CD14-positive monocyte (primary cell): ENCODE measurements at regions not wholly inside any gene's neighbourhood (a gene's known extent, or its start where the extent isn't known, plus 50 kb on each side); places are given as distances from the start of the nearest gene placed in this dataset.

ENCODE experiments used
- DNase-seq, 3 donors: peaks; one replicate each; pipeline ENCODE4 v3.0.0-alpha.2; 2011 to 2022
- H2AFZ ChIP-seq: 2 replicates; pipeline ENCODE4 v1.6.0; 2012; ENCODE audit warnings: mild to moderate bottlenecking, low read depth, low read length, inconsistent platforms; ENCODE audit not compliant: insufficient read depth, poor library complexity, severe bottlenecking
- H3K27ac ChIP-seq, 2 donors: 1 replicate in 1 of 2; 2 replicates in 1 of 2; pipeline ENCODE4 v1.5.1; 2012 to 2013; ENCODE audit warnings: low read length in 2 of 2, control low read depth in 1 of 2, inconsistent platforms in 1 of 2, low read depth in 1 of 2, mild to moderate bottlenecking in 1 of 2
- H3K27me3 ChIP-seq, 2 donors: one replicate each; pipeline versions ENCODE4 v1.6.0 to v1.6.1; 2011 to 2013; ENCODE audit warnings: low read length in 2 of 2; ENCODE audit not compliant: control insufficient read depth in 2 of 2, insufficient read depth in 2 of 2
- H3K36me3 ChIP-seq, 2 donors: replicated peaks in 1 of 2; 1 replicate in 1 of 2; 2 replicates in 1 of 2; pipeline versions ENCODE4 v1.5.1 to v1.6.1; 2012 to 2013; ENCODE audit warnings: low read length in 2 of 2, control low read depth in 1 of 2, inconsistent platforms in 1 of 2, mild to moderate bottlenecking in 1 of 2; ENCODE audit not compliant: insufficient read depth in 2 of 2, control insufficient read depth in 1 of 2
- H3K4me1 ChIP-seq, 2 donors: 1 replicate in 1 of 2; 2 replicates in 1 of 2; pipeline versions ENCODE4 v1.5.1 to v1.6.1; 2012 to 2013; ENCODE audit warnings: low read length in 2 of 2, control low read depth in 1 of 2, inconsistent platforms in 1 of 2, mild to moderate bottlenecking in 1 of 2, moderate library complexity in 1 of 2; ENCODE audit not compliant: insufficient read depth in 2 of 2, control insufficient read depth in 1 of 2
- H3K4me2 ChIP-seq: replicated peaks from 2 replicates; pipeline ENCODE3; 2012; ENCODE audit warnings: low read length, moderate library complexity, mild to moderate bottlenecking; ENCODE audit not compliant: poor library complexity, severe bottlenecking; ENCODE audit errors: extremely low read depth
- H3K4me3 ChIP-seq, 3 experiments: fragments of 200-600 bp in 1 of 3; sonication (generic) in 1 of 3; replicated peaks in 1 of 3; 1 replicate in 2 of 3; 2 replicates in 1 of 3; pipeline ENCODE4 v1.5.1; 2011 to 2013; ENCODE audit warnings: low read length in 3 of 3, mild to moderate bottlenecking in 3 of 3, control low read depth in 2 of 3, low read depth in 2 of 3, inconsistent platforms in 1 of 3, moderate library complexity in 1 of 3
- H3K79me2 ChIP-seq: 2 replicates; pipeline ENCODE4 v1.6.0; 2012; ENCODE audit warnings: mild to moderate bottlenecking, control low read depth, inconsistent platforms, low read length, moderate library complexity; ENCODE audit not compliant: insufficient read depth
- H3K9ac ChIP-seq: 2 replicates; pipeline ENCODE4 v1.6.0; 2017; ENCODE audit warnings: low read length, mild to moderate bottlenecking; ENCODE audit not compliant: insufficient read depth, poor library complexity, severe bottlenecking
- H3K9me3 ChIP-seq, 2 donors: replicated peaks in 1 of 2; 1 replicate in 1 of 2; 2 replicates in 1 of 2; pipeline versions ENCODE4 v1.5.1 to v1.6.1; 2012 to 2013; ENCODE audit warnings: low read length in 2 of 2, control low read depth in 1 of 2; ENCODE audit not compliant: control insufficient read depth in 1 of 2, insufficient read depth in 1 of 2
- H4K20me1 ChIP-seq: 2 replicates; pipeline ENCODE4 v1.6.0; 2012; ENCODE audit warnings: mild to moderate bottlenecking, low read length, control low read depth, moderate library complexity; ENCODE audit not compliant: insufficient read depth
- H3K27ac Mint-ChIP-seq, 7 donors: one replicate each; pipeline ENCODE4 v1.8.0; 2020; ENCODE audit warnings: mild to moderate bottlenecking in 7 of 7, mixed read lengths in 7 of 7, moderate library complexity in 6 of 7, inconsistent platforms in 2 of 7
- H3K27me3 Mint-ChIP-seq, 3 donors: one replicate each; pipeline ENCODE4 v1.8.0; 2021 to 2022; ENCODE audit warnings: low read depth in 3 of 3, mild to moderate bottlenecking in 3 of 3, mixed read lengths in 3 of 3, moderate library complexity in 3 of 3, inconsistent platforms in 1 of 3
- H3K36me3 Mint-ChIP-seq, 2 donors: one replicate each; pipeline ENCODE4 v1.8.0; 2020; ENCODE audit warnings: mixed read lengths in 2 of 2, inconsistent platforms in 1 of 2, mild to moderate bottlenecking in 1 of 2
- H3K4me1 Mint-ChIP-seq: one replicate; pipeline ENCODE4 v1.8.0; 2020; ENCODE audit warnings: mild to moderate bottlenecking, mixed read lengths
- H3K4me3 Mint-ChIP-seq, 2 donors: one replicate each; pipeline ENCODE4 v1.8.0; 2020; ENCODE audit warnings: mild to moderate bottlenecking in 2 of 2, mixed read lengths in 2 of 2, moderate library complexity in 1 of 2
- H3K9me3 Mint-ChIP-seq, 7 donors: one replicate each; pipeline ENCODE4 v1.8.0; 2020 to 2022; ENCODE audit warnings: mixed read lengths in 7 of 7, mild to moderate bottlenecking in 6 of 7, moderate library complexity in 6 of 7, inconsistent platforms in 2 of 7
- CTCF ChIP-seq: fragments of 200-600 bp; IDR thresholded peaks from one replicate; pipeline ENCODE4 v1.8.0; 2022; ENCODE audit warnings: antibody characterized with exemption, mild to moderate bottlenecking
- WGBS: methylation state at CpG from one replicate; pipeline ENCODE4 v1.1.5; 2013; ENCODE audit warnings: missing lambda C conversion rate; ENCODE audit not compliant: insufficient coverage; 5-methylcytosine and 5-hydroxymethylcytosine counted together
- intact Hi-C, 2 donors: fragments of 100-400 bp; cut with micrococcal nuclease; formaldehyde crosslinking; loops; one replicate each; pipeline versions ENCODE4 v1.15.0 to v1.15.1; 2023

GRCh38 chr2:118686346-118686745 is 161.1 kb downstream of the EN1 start:
- peaks cover 0 to 2% (median under 1%) of the 10 kb centered on the region in 3 donors for H3K27me3 Mint-ChIP-seq
- peaks cover 0 to 10% (median 3%) of the 10 kb centered on the region in 7 donors for H3K9me3 Mint-ChIP-seq
- Histone ChIP-seq H3K79me2 (no peaks in the 10 kb centered on the region), H4K20me1 (no peaks in the 10 kb centered on the region), H3K4me2 (no peak overlapping the region), H3K9me3 (peaks cover 0 to 9% of the 10 kb centered on the region in 2 donors), H2AFZ (no peak overlapping the region), H3K9ac (no peak overlapping the region), H3K27ac (no peak overlapping the region), H3K4me1 (no peaks in the 10 kb centered on the region), H3K36me3 (no peaks in the 10 kb centered on the region), H3K4me3 (no peak overlapping the region), H3K27me3 (no peaks in the 10 kb centered on the region)
- no CpG with 5 or more reads among the region's 1 CpG for whole genome bisulfite sequencing
- no peaks in the 10 kb centered on the region for H3K36me3 Mint-ChIP-seq
- TF ChIP-seq CTCF: no peak
- no peak for DNase-seq
- H3K4me1 Mint-ChIP-seq: no peaks in the 10 kb centered on the region
- no peak overlapping the region for H3K4me3 Mint-ChIP-seq
- intact Hi-C loops: no loop called here
- no peak overlapping the region for H3K27ac Mint-ChIP-seq

- no peak overlapping the region for H3K4me3 Mint-ChIP-seq
- no peak overlapping the region for H3K4me2 ChIP-seq
- no peaks in the 10 kb centered on the region for H3K27me3 ChIP-seq
- no peak overlapping the region for H3K4me3 ChIP-seq
- H3K27ac Mint-ChIP-seq: no peak overlapping the region
- no peaks in the 10 kb centered on the region for H3K4me1 Mint-ChIP-seq
- H3K36me3 Mint-ChIP-seq: no peaks in the 10 kb centered on the region
- intact Hi-C loops: no loop called here
- H3K4me1 ChIP-seq: no peaks in the 10 kb centered on the region
- DNase-seq: no peak
- H2AFZ ChIP-seq: no peak overlapping the region
- TF ChIP-seq CTCF: no peak
- no peaks in the 10 kb centered on the region for H4K20me1 ChIP-seq
- no peaks in the 10 kb centered on the region for H3K79me2 ChIP-seq
- no peaks in the 10 kb centered on the region for H3K9me3 ChIP-seq
- no peaks in the 10 kb centered on the region for H3K36me3 ChIP-seq
- no peak overlapping the region for H3K9ac ChIP-seq
- peaks cover 0 to 5% (median 2%) of the 10 kb centered on the region in 3 donors for H3K27me3 Mint-ChIP-seq
- H3K27ac ChIP-seq: no peak overlapping the region
- H3K9me3 Mint-ChIP-seq: peaks cover 0 to 4% (median 0%) of the 10 kb centered on the region in 7 donors
- 80% methylated on average over 1 of the region's 5 CpGs for WGBS
Observed at GRCh38 chr2:118683460-118683859, 164.0 kb downstream of the EN1 start.
